ENCODE measurements at regions not wholly inside any gene's neighbourhood (a gene's known extent, or its start where the extent isn't known, plus 50 kb on each side); places are given as distances from the start of the nearest gene placed in this dataset.

GRCh38 chr1:229835226-229835625 lies 209.2 kb downstream of the URB2 start:
- TF ChIP-seq POLR2AphosphoS5 (IDR thresholded peaks at IDR 0.05; ENCODE audit: low read depth) (no peak), REST (IDR thresholded peaks at IDR 0.05; ENCODE audit: insufficient replicate concordance, low read depth) (no peak), CTCF (IDR thresholded peaks at IDR 0.05; ENCODE audit: insufficient read depth, low read length) (no peak)

All from HL-60 (cell line).